ENCODE measurements at regions not wholly inside any gene's neighbourhood (a gene's known extent, or its start where the extent isn't known, plus 50 kb on each side); places are given as distances from the start of the nearest gene placed in this dataset.

- no peak for DNase-seq
Observed at GRCh38 chr20:56060486-56060885, 55.2 kb upstream of the CBLN4 start.

GRCh38 chr20:56069016-56069415, 63.7 kb upstream of the CBLN4 start:
- no peak for DNase-seq

- no peak for DNase-seq
Observed at GRCh38 chr20:56072165-56072564, 66.8 kb upstream of the CBLN4 start.

- no peak for DNase-seq
Observed at GRCh38 chr20:56088375-56088774, 83.1 kb upstream of the CBLN4 start.

- DNase-seq = no peak
Observed at GRCh38 chr20:56091628-56092234, 86.4 kb upstream of the CBLN4 start.

- DNase-seq = no peak
Observed at GRCh38 chr20:56094228-56094627, 88.9 kb upstream of the CBLN4 start.

GRCh38 chr20:56098981-56099500, 93.7 kb upstream of the CBLN4 start:
- DNase-seq = no peak

- DNase-seq = no peak
Observed at GRCh38 chr20:56111961-56112730, 106.8 kb upstream of the CBLN4 start.

- DNase-seq = no peak
Observed at GRCh38 chr20:56117350-56117749, 112.0 kb upstream of the CBLN4 start.

- no peak for DNase-seq
Observed at GRCh38 chr20:56121850-56122249, 116.5 kb upstream of the CBLN4 start.

GRCh38 chr20:56143759-56144158, 104.8 kb upstream of the MC3R start:
- no peak for DNase-seq

- no peak for DNase-seq
Observed at GRCh38 chr20:56151834-56152233, 96.7 kb upstream of the MC3R start.

- DNase-seq = no peak
Observed at GRCh38 chr20:56153926-56154325, 94.6 kb upstream of the MC3R start.

- no peak for DNase-seq
Observed at GRCh38 chr20:56155625-56156024, 92.9 kb upstream of the MC3R start.

GRCh38 chr20:56157530-56158203, 90.9 kb upstream of the MC3R start:
- DNase-seq = no peak

- DNase-seq = no peak
Observed at GRCh38 chr20:56158489-56158888, 90.0 kb upstream of the MC3R start.

- no peak for DNase-seq
Observed at GRCh38 chr20:56160956-56161355, 87.6 kb upstream of the MC3R start.

- DNase-seq = peak; percentile 84
Observed at GRCh38 chr20:56163806-56164205, 84.7 kb upstream of the MC3R start.

GRCh38 chr20:56166781-56167465, 81.6 kb upstream of the MC3R start:
- DNase-seq = peak; percentile 75

GRCh38 chr20:56171087-56172012, 77.2 kb upstream of the MC3R start:
- DNase-seq = no peak

- DNase-seq = no peak
Observed at GRCh38 chr20:56173438-56173837, 75.1 kb upstream of the MC3R start.

GRCh38 chr20:56174416-56174815, 74.1 kb upstream of the MC3R start:
- DNase-seq = no peak
